NCI-H2107 treated with DMSO at 0.1 percent for 48 hours (cell line): ENCODE measurements at regions not wholly inside any gene's neighbourhood (a gene's known extent, or its start where the extent isn't known, plus 50 kb on each side); places are given as distances from the start of the nearest gene placed in this dataset.
A peak's percentile ranks its signal among the peaks of the same experiment; 100 is the strongest.

ENCODE experiments used
- DNase-seq: peaks from one replicate; lab custom pipeline; 2025; ENCODE audit not compliant: unreplicated experiment; lab: John Stamatoyannopoulos, UW

DNA sequence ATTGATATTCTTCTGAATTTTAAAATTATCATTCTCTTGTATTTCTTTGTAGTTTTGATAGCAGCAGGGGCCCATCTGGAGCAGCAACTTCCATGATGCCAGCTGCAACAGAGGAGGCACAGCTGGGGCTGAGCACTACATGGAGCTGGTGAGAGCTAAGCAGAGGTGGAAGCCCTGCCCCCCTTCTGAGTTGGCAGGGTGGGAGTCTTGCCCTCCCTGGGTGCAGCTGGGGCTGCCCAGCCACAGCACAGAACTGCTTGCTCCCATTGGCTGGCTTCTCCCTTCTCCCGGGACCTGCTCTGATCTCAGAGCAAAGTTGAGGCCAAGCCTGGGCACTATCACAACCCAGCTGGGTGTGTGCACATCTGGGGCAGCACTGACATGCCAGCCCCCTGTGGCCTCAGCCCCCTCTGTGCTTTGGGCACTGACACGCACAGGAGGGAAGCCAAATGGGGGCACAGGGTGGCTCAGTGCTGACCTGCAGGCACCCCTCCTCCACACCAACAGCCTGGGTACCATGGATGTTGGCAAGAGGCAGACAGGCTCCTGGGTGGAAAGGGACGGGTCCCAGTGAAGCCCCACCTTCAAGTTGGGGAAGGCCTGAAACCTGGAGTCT is 69.1 kb upstream of the EYA4 start:
- DNase-seq, result no peak

DNA sequence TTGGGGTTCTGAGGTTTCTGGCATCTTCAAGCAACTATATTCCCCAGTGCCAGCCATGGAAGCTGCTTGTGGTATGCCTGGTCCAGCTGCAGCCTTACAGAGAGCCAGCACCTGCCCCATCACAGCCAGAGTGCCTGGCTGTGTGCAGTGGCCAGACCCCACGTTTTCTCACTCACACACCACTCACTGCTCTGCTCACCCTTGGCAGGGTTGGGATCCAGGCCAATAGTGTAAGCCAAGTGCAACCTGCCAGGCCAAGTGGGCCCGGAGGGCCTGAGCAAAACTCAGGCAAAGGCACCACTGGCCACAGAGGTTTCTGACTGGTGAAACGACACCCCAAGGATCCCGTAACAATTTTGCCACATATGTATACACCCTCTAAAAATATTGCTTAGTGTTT is 67.9 kb upstream of the EYA4 start:
- no peak for DNase-seq

DNA sequence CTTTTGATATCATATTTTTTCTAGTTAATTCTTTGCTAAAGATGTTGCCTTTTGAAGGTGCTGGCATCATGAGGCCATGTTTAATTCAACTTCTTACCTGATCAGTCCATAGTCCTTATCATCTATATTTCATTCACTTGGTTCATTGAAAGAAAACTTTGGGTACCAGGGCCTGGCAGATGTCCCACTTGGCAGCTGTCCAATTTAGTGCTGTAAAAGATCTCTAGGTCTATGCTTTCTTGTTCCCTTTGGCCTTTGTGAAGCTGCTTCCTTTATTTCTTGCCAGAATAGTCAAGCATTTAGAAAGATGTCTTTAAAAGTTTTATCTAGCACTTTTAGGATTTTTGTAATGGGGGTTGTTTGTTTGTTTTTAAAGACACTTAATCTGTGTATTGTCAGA is 61.7 kb upstream of the EYA4 start:
- no peak for DNase-seq

DNA sequence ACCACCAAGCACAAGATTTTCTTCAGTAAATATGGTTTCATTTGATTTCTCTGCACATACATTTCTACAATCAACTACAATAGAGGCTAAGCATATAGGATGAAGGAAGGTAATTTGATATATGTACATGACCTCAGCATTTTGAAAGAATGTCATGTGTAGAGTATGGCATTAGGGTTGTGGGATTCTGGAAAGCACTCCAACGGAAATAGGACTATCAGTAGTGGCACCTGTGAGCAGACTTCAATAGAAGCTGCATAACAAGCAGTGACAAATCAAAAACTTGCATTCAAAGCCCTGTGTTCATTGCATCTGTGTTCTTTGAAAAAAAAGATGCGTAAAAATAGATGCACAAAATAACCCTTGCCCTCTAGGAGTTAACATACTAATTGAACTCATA is 57.5 kb upstream of the EYA4 start:
- no peak for DNase-seq

DNA sequence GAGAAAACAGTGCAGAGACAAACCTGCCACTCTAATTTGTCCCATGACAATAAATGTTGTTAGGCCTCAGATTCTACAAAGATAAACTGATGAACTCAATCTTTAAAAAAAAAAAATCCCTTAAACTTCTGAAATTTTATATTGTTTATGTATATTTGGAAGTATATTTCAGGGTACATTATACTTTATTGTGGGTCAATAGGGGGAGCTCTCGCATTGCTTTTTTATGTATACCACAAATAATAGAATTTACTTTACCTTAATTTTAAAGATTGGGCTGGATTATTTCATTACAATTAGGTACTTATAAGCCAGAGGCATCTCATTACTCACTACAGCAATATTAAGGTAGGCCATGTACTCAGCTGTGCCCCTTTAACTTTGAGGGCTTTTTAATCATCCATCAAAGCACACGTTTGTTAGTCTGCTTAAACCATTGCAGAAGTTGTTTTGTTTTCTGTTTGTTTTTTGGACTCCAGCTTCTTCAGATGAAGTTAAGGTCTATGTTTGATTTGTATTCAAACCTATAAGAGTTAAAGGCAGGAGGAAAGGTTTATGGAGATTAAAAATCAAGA is 56.3 kb upstream of the EYA4 start:
- DNase-seq, result peak; percentile 50

DNA sequence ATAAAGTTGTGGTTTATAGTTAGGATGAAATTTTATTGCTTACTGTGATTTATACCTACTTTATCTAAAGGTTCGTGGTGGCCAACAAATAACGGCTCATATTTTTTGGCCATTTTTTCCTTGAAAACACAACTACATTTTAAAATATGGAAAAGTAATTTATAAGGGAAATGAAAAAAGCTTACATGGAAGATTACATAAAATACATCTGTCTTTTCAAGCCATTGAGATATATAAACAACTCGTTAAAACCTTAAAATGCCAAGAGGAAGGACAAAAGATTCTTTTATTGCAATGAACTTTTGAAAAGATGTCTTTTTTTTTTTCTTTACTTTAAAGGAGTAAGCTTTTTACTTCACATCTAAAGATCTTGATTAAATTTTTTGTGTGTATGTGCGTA is 55.4 kb upstream of the EYA4 start:
- no peak for DNase-seq

DNA sequence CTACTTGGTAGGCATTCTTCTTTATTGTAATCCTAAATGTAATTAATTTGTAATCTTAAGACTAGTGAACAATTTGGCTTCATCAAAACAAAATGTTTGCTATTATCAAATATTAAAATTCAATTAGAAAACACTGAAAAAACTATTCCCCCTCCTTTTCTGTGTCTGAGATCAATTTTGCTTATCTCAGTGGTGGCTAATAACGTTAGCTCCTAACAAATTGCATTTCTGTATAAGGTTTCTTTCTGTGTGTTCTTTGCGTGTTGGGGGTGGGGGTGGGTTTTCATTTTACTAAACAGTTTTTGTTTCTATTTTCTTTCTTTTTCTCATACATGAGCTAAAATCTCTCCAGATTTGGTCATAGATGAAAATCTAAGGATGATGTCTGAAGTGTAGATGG is 54.0 kb upstream of the EYA4 start:
- DNase-seq, result no peak

DNA sequence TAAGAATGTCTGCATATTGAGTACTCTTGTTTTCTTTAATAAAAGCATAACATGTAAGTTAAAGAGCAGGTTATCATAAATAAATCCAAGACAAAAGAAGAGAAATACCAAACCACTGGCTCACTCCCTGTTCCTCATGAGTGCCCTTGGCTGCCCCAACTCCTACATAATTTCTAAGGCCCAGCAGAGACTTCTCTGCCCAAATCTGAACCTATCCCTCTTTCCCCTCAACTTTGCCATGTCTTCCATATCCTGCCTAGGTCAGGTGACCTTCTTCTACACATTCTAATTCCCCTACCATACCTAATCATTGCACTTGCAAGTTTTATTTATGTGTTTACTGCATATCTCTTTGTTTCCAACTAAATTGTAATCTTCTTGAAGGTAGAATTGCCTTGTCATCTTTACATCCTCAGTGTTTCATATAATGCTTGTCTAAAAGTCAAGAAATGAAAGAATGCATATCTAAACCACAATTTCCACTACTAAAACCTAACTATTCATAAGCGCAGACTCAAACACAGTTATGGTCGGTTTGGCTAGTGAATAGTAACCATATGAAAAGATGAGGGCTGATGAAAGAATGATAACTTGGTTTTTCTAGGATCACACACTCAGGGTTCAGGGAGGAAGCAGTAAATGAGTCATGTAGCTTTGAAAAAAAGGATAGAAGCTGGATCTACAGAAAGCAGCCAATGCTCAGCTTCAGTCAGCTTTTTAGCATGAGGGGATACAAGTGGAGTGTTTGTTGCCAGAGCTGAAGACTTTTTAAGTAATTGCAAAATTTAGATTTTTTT is 53.3 kb upstream of the EYA4 start:
- DNase-seq, result peak; percentile 13

DNA sequence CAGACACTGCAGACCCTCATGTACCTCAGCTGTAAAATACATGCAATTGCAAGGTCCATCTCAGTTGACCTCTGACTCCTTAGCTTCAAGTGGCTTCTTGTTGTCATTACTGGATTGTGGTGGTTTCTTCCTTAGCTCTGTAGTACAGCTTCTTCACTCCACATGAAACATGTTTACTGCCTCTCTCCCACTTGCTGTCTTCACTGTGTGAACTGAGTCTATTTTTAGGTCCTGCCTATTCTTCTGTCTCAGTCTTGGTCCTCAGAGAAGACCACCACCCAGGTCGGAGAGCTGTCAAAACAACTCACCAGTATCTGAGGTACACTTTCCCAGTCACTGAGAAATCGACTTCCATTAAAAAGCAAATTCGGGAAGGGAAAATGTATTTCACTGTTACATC is 50.2 kb upstream of the EYA4 start:
- DNase-seq, result no peak

DNA sequence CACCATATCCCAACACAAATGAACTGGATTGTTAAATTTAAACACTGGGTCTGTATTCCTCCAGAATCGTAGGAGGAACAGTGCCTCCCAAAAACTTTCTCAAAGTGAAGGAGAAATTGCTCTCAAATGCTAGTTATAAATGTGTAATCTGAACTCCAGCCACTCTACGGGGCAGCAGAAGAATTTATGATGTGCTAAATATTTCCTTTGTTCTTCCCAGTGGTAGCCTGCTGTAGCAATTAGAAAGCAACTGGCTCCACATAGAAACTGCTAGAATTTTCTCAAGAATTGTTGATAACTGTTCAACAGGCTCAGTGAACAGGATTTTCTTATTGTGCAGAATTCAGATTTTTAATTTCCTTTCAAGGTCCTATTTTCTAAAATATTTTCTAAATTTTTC is 49.8 kb upstream of the EYA4 start:
- DNase-seq, result no peak
